Activated CD8-positive, alpha-beta memory T cell treated with anti-CD3 and anti-CD28 coated beads for 24 hours (primary cell): ENCODE measurements at regions not wholly inside any gene's neighbourhood (a gene's known extent, or its start where the extent isn't known, plus 50 kb on each side); places are given as distances from the start of the nearest gene placed in this dataset.

Experiments used
- DNase-seq: peaks from one replicate; pipeline ENCODE4 v3.0.0-alpha.2; 2020

- DNase-seq = no peak
Measured at GRCh38 chr3:18825665-18826064, 322.6 kb upstream of the KCNH8 start.

- DNase-seq = no peak
Measured at GRCh38 chr3:18813300-18813699, 335.0 kb upstream of the KCNH8 start.

GRCh38 chr3:18812316-18812715, 336.0 kb upstream of the KCNH8 start:
- DNase-seq = no peak

- DNase-seq = no peak
Measured at GRCh38 chr3:18810306-18810661, 338.0 kb upstream of the KCNH8 start.

- no peak for DNase-seq
Measured at GRCh38 chr3:18809640-18810305, 338.5 kb upstream of the KCNH8 start.

GRCh38 chr3:18808429-18808828, 339.9 kb upstream of the KCNH8 start:
- no peak for DNase-seq

GRCh38 chr3:18807593-18807992, 340.7 kb upstream of the KCNH8 start:
- no peak for DNase-seq

GRCh38 chr3:18806633-18807032, 341.7 kb upstream of the KCNH8 start:
- DNase-seq = no peak

GRCh38 chr3:18797378-18797777, 350.9 kb upstream of the KCNH8 start:
- DNase-seq = no peak

GRCh38 chr3:18795078-18795477, 353.2 kb upstream of the KCNH8 start:
- no peak for DNase-seq

- no peak for DNase-seq
Measured at GRCh38 chr3:18791752-18792151, 356.6 kb upstream of the KCNH8 start.

GRCh38 chr3:18791182-18791581, 357.1 kb upstream of the KCNH8 start:
- DNase-seq = no peak

GRCh38 chr3:18790384-18790783, 357.9 kb upstream of the KCNH8 start:
- DNase-seq = no peak

GRCh38 chr3:18789734-18790133, 358.6 kb upstream of the KCNH8 start:
- DNase-seq = no peak

GRCh38 chr3:18787441-18787840, 360.9 kb upstream of the KCNH8 start:
- DNase-seq = no peak

- DNase-seq = no peak
Measured at GRCh38 chr3:18786650-18787323, 361.5 kb upstream of the KCNH8 start.

GRCh38 chr3:18782191-18782590, 357.1 kb upstream of the SATB1 start:
- DNase-seq = no peak

GRCh38 chr3:18780959-18781358, 355.8 kb upstream of the SATB1 start:
- no peak for DNase-seq

GRCh38 chr3:18779704-18780103, 354.6 kb upstream of the SATB1 start:
- no peak for DNase-seq

GRCh38 chr3:18778598-18778997, 353.5 kb upstream of the SATB1 start:
- no peak for DNase-seq

- DNase-seq = no peak
Measured at GRCh38 chr3:18778094-18778493, 353.0 kb upstream of the SATB1 start.

- no peak for DNase-seq
Measured at GRCh38 chr3:18775501-18775900, 350.4 kb upstream of the SATB1 start.

- no peak for DNase-seq
Measured at GRCh38 chr3:18774319-18775088, 349.4 kb upstream of the SATB1 start.

GRCh38 chr3:18772699-18773305, 347.7 kb upstream of the SATB1 start:
- no peak for DNase-seq
